Psoas muscle (tissue), 7 donors: ENCODE measurements at regions not wholly inside any gene's neighbourhood (a gene's known extent, or its start where the extent isn't known, plus 50 kb on each side); places are given as distances from the start of the nearest gene placed in this dataset.

Experiments used
- ATAC-seq, 4 donors: fragments of 200-7000 bp; cut with Tn5 transposase; one replicate each; pipeline ENCODE4 v1.9.1; 2020; ENCODE audit warnings: moderate library complexity in 3 of 4, mild to moderate bottlenecking in 2 of 4
- DNase-seq, 2 donors: peaks; one replicate each; pipeline ENCODE4 v3.0.0-alpha.2; 2020
- H3K27ac ChIP-seq: fragments of 200-600 bp; one replicate; pipeline ENCODE4 v1.8.0; 2022
- H3K27me3 ChIP-seq, 3 donors: fragments of 200-600 bp in 1 of 3; one replicate each; pipeline versions ENCODE4 v1.6.1 to v1.8.0; 2013 to 2022; ENCODE audit warnings: low read length in 2 of 3, mild to moderate bottlenecking in 2 of 3, moderate library complexity in 1 of 3; ENCODE audit not compliant: insufficient read depth in 3 of 3
- H3K36me3 ChIP-seq, 2 donors: fragments of 200-600 bp in 1 of 2; one replicate each; pipeline versions ENCODE4 v1.6.1 to v1.8.0; 2013 to 2022; ENCODE audit warnings: low read depth in 1 of 2, mild to moderate bottlenecking in 1 of 2, moderate library complexity in 1 of 2; ENCODE audit not compliant: insufficient read depth in 1 of 2
- H3K4me1 ChIP-seq: fragments of 200-600 bp; one replicate; pipeline ENCODE4 v1.8.0; 2022
- H3K4me3 ChIP-seq: fragments of 200-600 bp; one replicate; pipeline ENCODE4 v1.8.0; 2022; ENCODE audit warnings: mild to moderate bottlenecking
- H3K9me3 ChIP-seq: fragments of 200-600 bp; one replicate; pipeline ENCODE4 v1.8.0; 2022
- CTCF ChIP-seq: fragments of 200-600 bp; IDR thresholded peaks from one replicate; pipeline ENCODE4 v1.8.0; 2022; ENCODE audit warnings: antibody characterized with exemption
- WGBS, 3 donors: extraction: QIAGEN DNeasy Blood & Tissue Kit; methylation state at CpG; one replicate each; pipeline versions ENCODE4 v1.1.6 to v1.1.7; 2013; 5-methylcytosine and 5-hydroxymethylcytosine counted together
- intact Hi-C, 2 donors: fragments of 100-400 bp; cut with DNase I; formaldehyde crosslinking; loops; one replicate each; pipeline versions ENCODE4 v1.11.0 to v1.14.2; 2022
- donor health status: healthy with polysubstance abuse.
- donor health status: DM: no; HTN: no; CAD: no; lungs with moderate emphysema.
- donor health status: Bipolar disorder and iron deficiency.
- donor health status: healthy.
- donor health status: DM: yes; HTN: yes; CAD: no.
- donor health status: DM: no; HTN: no; CAD: no.
- donor health status: DM: yes; HTN: yes; CAD: no.

- no peak for ATAC-seq
- Histone ChIP-seq H3K9me3 (no peaks in the 10 kb centered on the region), H3K4me3 (no peak overlapping the region), H3K27me3 (peaks cover 0 to 41% (median 10%) of the 10 kb centered on the region in 3 donors), H3K4me1 (no peaks in the 10 kb centered on the region), H3K27ac (no peak overlapping the region), H3K36me3 (no peaks in the 10 kb centered on the region)
- WGBS, 3 donors = 16 to 21% (median 20%) methylated on average over 29 to 34 of the region's 34 CpGs
- no peak for DNase-seq
- TF ChIP-seq CTCF = no peak
- intact Hi-C loops = no loop called here
Observed at GRCh38 chr21:36542312-36543101, 62.6 kb upstream of the CLDN14 start.

GRCh38 chr21:36543924-36544323 lies 64.0 kb upstream of the CLDN14 start:
- Histone ChIP-seq H3K36me3 (no peaks in the 10 kb centered on the region), H3K4me3 (no peak overlapping the region), H3K4me1 (no peaks in the 10 kb centered on the region), H3K9me3 (no peaks in the 10 kb centered on the region), H3K27me3 (peaks cover 0 to 45% (median 10%) of the 10 kb centered on the region in 3 donors), H3K27ac (no peak overlapping the region)
- ATAC-seq = no peak
- no peak for DNase-seq
- WGBS, 3 donors = 88 to 93% (median 91%) methylated on average over 4 of the region's 4 CpGs
- no peak for TF ChIP-seq CTCF
- intact Hi-C loops = no loop called here

GRCh38 chr21:36544545-36544944 lies 64.6 kb upstream of the CLDN14 start:
- no peak for TF ChIP-seq CTCF
- H3K9me3 ChIP-seq = no peaks in the 10 kb centered on the region
- no peak overlapping the region for H3K27ac ChIP-seq
- WGBS, 3 donors = 35 to 38% (median 37%) methylated on average over 9 of the region's 9 CpGs
- no peaks in the 10 kb centered on the region for H3K36me3 ChIP-seq
- H3K4me3 ChIP-seq = no peak overlapping the region
- ATAC-seq (no peak), DNase-seq (no peak)
- intact Hi-C loops = no loop called here
- peaks cover 0 to 50% (median 10%) of the 10 kb centered on the region in 3 donors for H3K27me3 ChIP-seq
- H3K4me1 ChIP-seq = no peaks in the 10 kb centered on the region

GRCh38 chr21:36545776-36546511 lies 66.0 kb upstream of the CLDN14 start:
- no peak overlapping the region for H3K4me3 ChIP-seq
- H3K4me1 ChIP-seq = no peaks in the 10 kb centered on the region
- TF ChIP-seq CTCF = no peak
- H3K9me3 ChIP-seq = no peaks in the 10 kb centered on the region
- 68 to 73% (median 71%) methylated on average over 6 of the region's 6 CpGs for WGBS, 3 donors
- DNase-seq (no peak), ATAC-seq (no peak)
- no peak overlapping the region for H3K27ac ChIP-seq
- H3K36me3 ChIP-seq = no peaks in the 10 kb centered on the region
- intact Hi-C loops = no loop called here
- H3K27me3 ChIP-seq = peaks cover 0 to 48% (median 15%) of the 10 kb centered on the region in 3 donors
